H1 (cell line): ENCODE measurements at regions not wholly inside any gene's neighbourhood (a gene's known extent, or its start where the extent isn't known, plus 50 kb on each side); places are given as distances from the start of the nearest gene placed in this dataset.

Experiments used
- CTCF ChIA-PET: fragments of 300-600 bp; sonication (Branson Sonifier 250); formaldehyde crosslinking; loops from one replicate; lab custom pipeline; 2021; ENCODE audit not compliant: partially characterized antibody; lab: Charles Lee
- POLR2A ChIA-PET: fragments of 300-600 bp; sonication (Branson Sonifier 250); formaldehyde crosslinking; loops from one replicate; lab custom pipeline; 2021; ENCODE audit warnings: inconsistent platforms; ENCODE audit not compliant: partially characterized antibody; lab: Charles Lee
- DNase-seq, 2 experiments: peaks; one replicate each; pipeline versions ENCODE4 v3.0.0 to v3.0.0-alpha.2; 2010 to 2022; ENCODE audit warnings: low spot score in 2 of 2, low read depth in 1 of 2, mixed read lengths in 1 of 2
- FAIRE-seq: peaks from 2 replicates; lab custom pipeline; 2011; peaks lifted over from hg19 to GRCh38; lab: Jason Lieb, UNC
- H2AFZ ChIP-seq: 2 replicates; pipeline ENCODE4 v1.8.1; 2012; ENCODE audit warnings: low read length, inconsistent platforms
- H2AK5ac ChIP-seq: 2 replicates; pipeline ENCODE4 v1.6.1; 2013; ENCODE audit warnings: low read depth, low read length
- H2BK120ac ChIP-seq: replicated peaks from 2 replicates; pipeline ENCODE3; 2013; ENCODE audit warnings: low read depth, low read length, inconsistent platforms
- H2BK12ac ChIP-seq: 2 replicates; pipeline ENCODE4 v1.6.1; 2013; ENCODE audit warnings: low read depth, low read length
- H2BK15ac ChIP-seq: 2 replicates; pipeline ENCODE4 v1.6.1; 2013; ENCODE audit warnings: low read length
- H2BK20ac ChIP-seq: 2 replicates; pipeline ENCODE4 v1.6.1; 2013; ENCODE audit warnings: low read length
- H2BK5ac ChIP-seq: 2 replicates; pipeline ENCODE4 v1.6.1; 2013; ENCODE audit warnings: low read depth, low read length
- H3K14ac ChIP-seq: 2 replicates; pipeline ENCODE4 v1.6.1; 2013; ENCODE audit warnings: inconsistent platforms; ENCODE audit not compliant: insufficient read length
- H3K18ac ChIP-seq: 2 replicates; pipeline ENCODE4 v1.6.1; 2013; ENCODE audit warnings: low read length; ENCODE audit errors: extremely low read depth
- H3K23ac ChIP-seq: 2 replicates; pipeline ENCODE4 v1.6.1; 2013; ENCODE audit warnings: inconsistent platforms; ENCODE audit not compliant: insufficient read length
- H3K23me2 ChIP-seq: 2 replicates; pipeline ENCODE4 v1.6.1; 2013; ENCODE audit warnings: low read depth, low read length
- H3K27ac ChIP-seq: 2 replicates; pipeline ENCODE4 v1.6.1; 2011; ENCODE audit warnings: low read depth, low read length, inconsistent platforms
- H3K27me3 ChIP-seq, 4 experiments: replicated peaks in 1 of 4; 1 replicate in 1 of 4; 2 replicates in 3 of 4; pipeline versions ENCODE4 v1.6.1 to v1.8.1; 2011 to 2013; ENCODE audit warnings: low read length in 3 of 4, mild to moderate bottlenecking in 3 of 4, inconsistent platforms in 2 of 4, mixed read lengths in 2 of 4, moderate library complexity in 1 of 4; ENCODE audit not compliant: control insufficient read depth in 3 of 4, insufficient read depth in 3 of 4; ENCODE audit errors: extremely low read depth in 1 of 4
- H3K36me3 ChIP-seq, 4 experiments: 2 replicates each; pipeline versions ENCODE4 v1.6.1 to v1.8.1; 2011 to 2013; ENCODE audit warnings: mild to moderate bottlenecking in 4 of 4, low read length in 3 of 4, moderate library complexity in 2 of 4, control low read depth in 1 of 4, inconsistent platforms in 1 of 4; ENCODE audit not compliant: insufficient read depth in 4 of 4, control insufficient read depth in 2 of 4
- H3K4ac ChIP-seq: replicated peaks from 2 replicates; pipeline ENCODE3; 2013; ENCODE audit warnings: low read length, low read depth, mixed read lengths, inconsistent platforms; ENCODE audit not compliant: insufficient read length
- H3K4me1 ChIP-seq, 4 experiments: replicated peaks in 1 of 4; 1 replicate in 1 of 4; 2 replicates in 3 of 4; pipeline versions ENCODE4 v1.6.1 to v1.8.1; 2011 to 2013; ENCODE audit warnings: low read length in 3 of 4, inconsistent platforms in 2 of 4, mixed read lengths in 1 of 4; ENCODE audit not compliant: insufficient read depth in 4 of 4, control insufficient read depth in 3 of 4
- H3K4me2 ChIP-seq, 2 experiments: 2 replicates each; pipeline versions ENCODE4 v1.6.1 to v1.8.1; 2011 to 2013; ENCODE audit warnings: low read depth in 2 of 2, low read length in 2 of 2, control low read depth in 1 of 2, inconsistent platforms in 1 of 2, mild to moderate bottlenecking in 1 of 2; ENCODE audit not compliant: insufficient read depth in 1 of 2
- H3K4me3 ChIP-seq, 4 experiments: fragments of 200-600, 300-600 bp in 1 of 4; sonication (generic), shearing (Covaris generic), sonication (Bioruptor Twin) in 1 of 4; 2 replicates each; pipeline versions ENCODE4 v1.5.1 to v1.8.1; 2011 to 2016; ENCODE audit warnings: low read length in 4 of 4, low read depth in 3 of 4, control low read depth in 2 of 4, inconsistent platforms in 2 of 4, mild to moderate bottlenecking in 2 of 4, mixed read lengths in 1 of 4, moderate library complexity in 1 of 4; ENCODE audit not compliant: insufficient read depth in 2 of 4; ENCODE audit errors: extremely low read depth in 1 of 4
- H3K56ac ChIP-seq: replicated peaks from 2 replicates; pipeline ENCODE3; 2013; ENCODE audit warnings: low read depth, mild to moderate bottlenecking, mixed read lengths, low read length, inconsistent platforms; ENCODE audit not compliant: insufficient read length
- H3K79me1 ChIP-seq: 2 replicates; pipeline ENCODE4 v1.6.1; 2013; ENCODE audit warnings: low read depth, low read length, control low read depth
- H3K79me2 ChIP-seq, 2 experiments: 2 replicates each; pipeline versions ENCODE4 v1.6.1 to v1.8.1; 2012 to 2013; ENCODE audit warnings: low read length in 2 of 2, mild to moderate bottlenecking in 2 of 2, inconsistent platforms in 1 of 2; ENCODE audit not compliant: insufficient read depth in 2 of 2, control insufficient read depth in 1 of 2
- H3K9ac ChIP-seq, 4 experiments: replicated peaks in 1 of 4; 1 replicate in 1 of 4; 2 replicates in 3 of 4; pipeline versions ENCODE4 v1.6.1 to v1.8.1; 2011 to 2013; ENCODE audit warnings: low read depth in 3 of 4, low read length in 3 of 4, control low read depth in 2 of 4, mild to moderate bottlenecking in 2 of 4, moderate library complexity in 2 of 4, inconsistent platforms in 1 of 4; ENCODE audit errors: extremely low read depth in 1 of 4
- H3K9me3 ChIP-seq, 2 experiments: 2 replicates each; pipeline versions ENCODE4 v1.6.1 to v1.8.1; 2012 to 2013; ENCODE audit warnings: mild to moderate bottlenecking in 2 of 2, moderate library complexity in 2 of 2, control low read depth in 1 of 2, inconsistent platforms in 1 of 2, low read depth in 1 of 2, low read length in 1 of 2, mixed read lengths in 1 of 2; ENCODE audit not compliant: insufficient read depth in 2 of 2
- H4K20me1 ChIP-seq, 2 experiments: replicated peaks in 1 of 2; 2 replicates each; pipeline versions ENCODE3 to v1.8.1; 2011 to 2013; ENCODE audit warnings: inconsistent platforms in 2 of 2, low read length in 2 of 2, mild to moderate bottlenecking in 1 of 2; ENCODE audit not compliant: insufficient read depth in 2 of 2, control insufficient read depth in 1 of 2
- H4K5ac ChIP-seq: 2 replicates; pipeline ENCODE4 v1.6.1; 2013; ENCODE audit warnings: low read length, low read depth, mixed read lengths, inconsistent platforms; ENCODE audit not compliant: insufficient read length
- H4K8ac ChIP-seq: 2 replicates; pipeline ENCODE4 v1.8.0; 2013; ENCODE audit warnings: mild to moderate bottlenecking, moderate library complexity, low read length, inconsistent platforms; ENCODE audit not compliant: insufficient read depth; ENCODE audit errors: extremely low read depth
- H4K91ac ChIP-seq: replicated peaks from 2 replicates; pipeline ENCODE3; 2013; ENCODE audit warnings: low read length, mixed read lengths, inconsistent platforms; ENCODE audit not compliant: insufficient read length
- CBX5 ChIP-seq: fragments of 300-800, 300-1000 bp; sonication (generic); IDR thresholded peaks from 2 replicates; pipeline ENCODE4 v1.7.1; 2016; ENCODE audit warnings: antibody characterized with exemption, low read length, low read depth
- CBX8 ChIP-seq: fragments of 300-800, 300-1000 bp; sonication (generic); IDR thresholded peaks from 2 replicates; pipeline ENCODE4 v1.7.1; 2016; ENCODE audit warnings: low read depth, low read length, borderline replicate concordance
- CHD1 ChIP-seq: IDR thresholded peaks from 2 replicates; pipeline ENCODE4 v1.6.1; 2012; ENCODE audit warnings: low read depth, low read length, improper control_type of control experiment
- GABPA ChIP-seq: IDR thresholded peaks from 2 replicates; pipeline ENCODE4 v1.6.1; 2011; ENCODE audit warnings: mild to moderate bottlenecking, low read length, moderate library complexity, borderline replicate concordance; ENCODE audit not compliant: insufficient read depth
- KDM1A ChIP-seq: fragments of 200-600, 300-600 bp; sonication (generic); IDR thresholded peaks from 2 replicates; pipeline ENCODE4 v1.7.1; 2016; ENCODE audit warnings: mild to moderate bottlenecking, low read length, borderline replicate concordance
- RNF2 ChIP-seq: fragments of 200-900, 300-1000 bp; sonication (generic); IDR thresholded peaks from 2 replicates; pipeline ENCODE4 v1.7.1; 2016; ENCODE audit warnings: borderline replicate concordance, low read depth, mild to moderate bottlenecking, antibody characterized with exemption, low read length; ENCODE audit not compliant: poor library complexity, severe bottlenecking; ENCODE audit errors: missing control alignments
- SIN3A ChIP-seq, 2 experiments: IDR thresholded peaks in 1 of 2; conservative IDR thresholded peaks in 1 of 2; 2 replicates each; pipeline ENCODE4 v1.6.1; 2011 to 2012; ENCODE audit warnings: low read length in 2 of 2, improper control_type of control experiment in 1 of 2, low read depth in 1 of 2, mild to moderate bottlenecking in 1 of 2
- SUZ12 ChIP-seq: fragments of 200-600 bp; sonication (generic); IDR thresholded peaks from 2 replicates; pipeline ENCODE4 v1.6.1; 2012; ENCODE audit warnings: mild to moderate bottlenecking, inconsistent platforms, low read length, moderate library complexity, mixed read lengths
- YY1 ChIP-seq: IDR thresholded peaks from 2 replicates; pipeline ENCODE4 v1.6.1; 2011; ENCODE audit warnings: low read depth, mild to moderate bottlenecking, low read length
- WGBS, 2 experiments: shearing (Covaris generic) in 1 of 2; methylation state at CpG; one replicate each; pipeline versions ENCODE4 v1.1.6 to v1.1.7; 2013 to 2015; ENCODE audit warnings: low lambda C conversion rate in 2 of 2, mixed read lengths in 2 of 2, inconsistent platforms in 1 of 2, low coverage in 1 of 2, missing lambda C conversion rate in 1 of 2; ENCODE audit not compliant: insufficient replicate concordance in 2 of 2, insufficient coverage in 1 of 2, insufficient read length in 1 of 2; ENCODE audit errors: extremely low coverage in 1 of 2, missing lambda C conversion rate in 1 of 2; 5-methylcytosine and 5-hydroxymethylcytosine counted together

DNA sequence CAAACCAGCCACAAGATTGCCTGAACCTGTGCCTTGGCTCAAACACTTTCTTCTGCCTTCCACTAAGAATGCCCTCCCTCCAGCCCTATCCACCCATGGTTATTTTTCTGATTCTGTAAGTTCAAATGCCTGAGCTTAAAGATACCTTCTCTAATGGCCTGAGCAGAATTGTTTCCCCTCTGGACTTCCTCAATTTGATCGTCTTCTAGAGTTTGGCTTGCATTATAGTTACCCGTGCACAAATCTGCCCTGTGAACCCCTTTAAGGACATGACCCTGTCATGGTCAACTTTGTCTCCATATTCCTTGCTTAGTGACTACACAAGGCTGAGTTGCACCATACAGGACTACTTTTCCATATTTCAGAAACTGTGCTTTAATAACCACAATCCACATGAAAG, 481.0 kb downstream of the FOXO1 start:
- H4K20me1 ChIP-seq, result no peaks in the 10 kb centered on the region
- ChIA-PET CTCF (interaction anchor here (0.7 to 1.1 kb wide), 2 partner anchors 497 to 1287 kb away, joined by 3 to 4 read pairs; no protein-coding TSS in a partner anchor), POLR2A (no interaction called here)
- H3K56ac ChIP-seq, result no peak overlapping the region
- H2AFZ ChIP-seq, result no peak overlapping the region
- H2BK120ac ChIP-seq, result no peak overlapping the region
- H4K8ac ChIP-seq, result no peak overlapping the region
- no peak overlapping the region for H3K27ac ChIP-seq
- H3K27me3 ChIP-seq, result no peaks in the 10 kb centered on the region; a peak in 1 of 7 replicates
- no peaks in the 10 kb centered on the region for H3K23me2 ChIP-seq
- H3K4me3 ChIP-seq, result no peak overlapping the region
- no peak for TF ChIP-seq KDM1A
- TF ChIP-seq CHD1, result no peak
- TF ChIP-seq RNF2, result no peak
- no peak for TF ChIP-seq GABPA
- TF ChIP-seq SIN3A (conservative IDR thresholded peaks at IDR 0.05 in 1 of 2, IDR thresholded peaks at IDR 0.05 in 1 of 2; ENCODE audit: low read depth in 1 of 2, low read length in 2 of 2), result no peak
- TF ChIP-seq SUZ12, result no peak
- TF ChIP-seq CBX8, result no peak
- no peak for TF ChIP-seq CBX5
- TF ChIP-seq YY1, result no peak
- H4K91ac ChIP-seq, result no peak overlapping the region
- 94% methylated on average over 2 of the region's 2 CpGs; no CpG with 5 or more reads in 1 of the 2 experiments for WGBS, 2 experiments
- DNase-seq (no peak), FAIRE-seq (no peak)
- no peak overlapping the region for H4K5ac ChIP-seq
- H2BK15ac ChIP-seq, result no peak overlapping the region
- H2BK5ac ChIP-seq, result no peak overlapping the region
- no peak overlapping the region for H2BK20ac ChIP-seq
- no peak overlapping the region for H3K18ac ChIP-seq
- no peak overlapping the region for H3K23ac ChIP-seq
- H3K4me2 ChIP-seq, result no peak overlapping the region
- no peaks in the 10 kb centered on the region for H3K79me1 ChIP-seq
- H3K4ac ChIP-seq, result no peak overlapping the region
- no peaks in the 10 kb centered on the region for H3K79me2 ChIP-seq
- H3K9me3 ChIP-seq, result no peaks in the 10 kb centered on the region
- no peak overlapping the region for H2BK12ac ChIP-seq
- no peaks in the 10 kb centered on the region for H3K36me3 ChIP-seq
- H3K4me1 ChIP-seq, result peaks cover 0 to 10% (median 2%) of the 10 kb centered on the region in 4 experiments; a peak in 1 of 7 replicates
- no peak overlapping the region for H3K9ac ChIP-seq
- H3K14ac ChIP-seq, result no peak overlapping the region
- H2AK5ac ChIP-seq, result no peak overlapping the region
